Renal pelvis (tissue), 1 donor: ENCODE measurements at regions not wholly inside any gene's neighbourhood (a gene's known extent, or its start where the extent isn't known, plus 50 kb on each side); places are given as distances from the start of the nearest gene placed in this dataset.

Source experiments
- DNase-seq: peaks from one replicate; pipeline ENCODE4 v3.0.0-alpha.2; 2013

- no peak for DNase-seq
Observed at GRCh38 chr1:218025454-218025853, 259.6 kb upstream of the RRP15 start.

- DNase-seq = no peak
Observed at GRCh38 chr1:218027152-218027551, 257.9 kb upstream of the RRP15 start.

- DNase-seq = no peak
Observed at GRCh38 chr1:218030846-218031245, 254.2 kb upstream of the RRP15 start.

- no peak for DNase-seq
Observed at GRCh38 chr1:218031901-218032300, 253.2 kb upstream of the RRP15 start.

GRCh38 chr1:218034468-218034867, 250.6 kb upstream of the RRP15 start:
- no peak for DNase-seq

- DNase-seq = no peak
Observed at GRCh38 chr1:218048828-218049420, 236.2 kb upstream of the RRP15 start.

GRCh38 chr1:218049641-218050040, 235.5 kb upstream of the RRP15 start:
- peak; percentile 42 for DNase-seq

GRCh38 chr1:218058730-218059129, 226.4 kb upstream of the RRP15 start:
- DNase-seq = no peak

- no peak for DNase-seq
Observed at GRCh38 chr1:218064426-218064825, 220.7 kb upstream of the RRP15 start.

- DNase-seq = no peak
Observed at GRCh38 chr1:218066332-218066731, 218.8 kb upstream of the RRP15 start.

GRCh38 chr1:218068241-218068640, 216.9 kb upstream of the RRP15 start:
- no peak for DNase-seq

- DNase-seq = no peak
Observed at GRCh38 chr1:218069180-218069579, 215.9 kb upstream of the RRP15 start.

- no peak for DNase-seq
Observed at GRCh38 chr1:218073062-218073461, 212.0 kb upstream of the RRP15 start.

- no peak for DNase-seq
Observed at GRCh38 chr1:218078916-218079315, 206.2 kb upstream of the RRP15 start.

- no peak for DNase-seq
Observed at GRCh38 chr1:218079347-218079746, 205.7 kb upstream of the RRP15 start.

GRCh38 chr1:218079820-218080219, 205.3 kb upstream of the RRP15 start:
- DNase-seq = no peak

GRCh38 chr1:218080863-218081262, 204.2 kb upstream of the RRP15 start:
- DNase-seq = no peak

GRCh38 chr1:218081358-218081757, 203.7 kb upstream of the RRP15 start:
- no peak for DNase-seq

GRCh38 chr1:218090459-218090858, 194.6 kb upstream of the RRP15 start:
- DNase-seq = no peak

GRCh38 chr1:218101409-218101808, 183.7 kb upstream of the RRP15 start:
- no peak for DNase-seq

- DNase-seq = no peak
Observed at GRCh38 chr1:218108034-218108433, 177.1 kb upstream of the RRP15 start.

GRCh38 chr1:218112862-218113261, 172.2 kb upstream of the RRP15 start:
- no peak for DNase-seq

GRCh38 chr1:218123968-218124367, 161.1 kb upstream of the RRP15 start:
- DNase-seq = no peak

- DNase-seq = no peak
Observed at GRCh38 chr1:218135371-218135770, 149.7 kb upstream of the RRP15 start.

- DNase-seq = no peak
Observed at GRCh38 chr1:218139761-218140160, 145.3 kb upstream of the RRP15 start.
